AG20443 (cell line): ENCODE measurements at regions not wholly inside any gene's neighbourhood (a gene's known extent, or its start where the extent isn't known, plus 50 kb on each side); places are given as distances from the start of the nearest gene placed in this dataset.
"Not testable (repeated sequence)": the region's sequence is repeated elsewhere in the genome, so short reads cannot be mapped to it uniquely, and the experiment has no call there.

ENCODE experiments used
- DNase-seq: peaks from one replicate; pipeline ENCODE4 v3.0.0; 2012; ENCODE audit warnings: low spot score, mixed read lengths

- peak; percentile 16 for DNase-seq
Measured at GRCh38 chr13:50452756-50453155, 390.7 kb downstream of the DLEU7 start.

- peak; percentile 47 for DNase-seq
Measured at GRCh38 chr13:50453188-50453587, 390.3 kb downstream of the DLEU7 start.

- DNase-seq, result no peak
Measured at GRCh38 chr13:50456111-50456510, 387.4 kb downstream of the DLEU7 start.

- no peak for DNase-seq
Measured at GRCh38 chr13:50457415-50458393, 385.8 kb downstream of the DLEU7 start.

GRCh38 chr13:50459046-50459445, 384.4 kb downstream of the DLEU7 start:
- no peak for DNase-seq

- DNase-seq, result no peak
Measured at GRCh38 chr13:50459658-50460057, 383.8 kb downstream of the DLEU7 start.

GRCh38 chr13:50460358-50460757, 383.1 kb downstream of the DLEU7 start:
- no peak for DNase-seq

- no peak for DNase-seq
Measured at GRCh38 chr13:50461189-50461588, 382.3 kb downstream of the DLEU7 start.

GRCh38 chr13:50463719-50464118, 379.8 kb downstream of the DLEU7 start:
- no peak for DNase-seq

GRCh38 chr13:50464349-50465251, 378.9 kb downstream of the DLEU7 start:
- DNase-seq, result no peak

GRCh38 chr13:50466456-50466855, 377.0 kb downstream of the DLEU7 start:
- DNase-seq, result no peak

- DNase-seq, result no peak
Measured at GRCh38 chr13:50467156-50468110, 376.1 kb downstream of the DLEU7 start.

GRCh38 chr13:50468849-50469669, 374.4 kb downstream of the DLEU7 start:
- no peak for DNase-seq

- DNase-seq, result not testable (repeated sequence)
Measured at GRCh38 chr13:50473050-50473449, 370.4 kb downstream of the DLEU7 start.

- DNase-seq, result no peak
Measured at GRCh38 chr13:50474088-50474662, 369.3 kb downstream of the DLEU7 start.

- no peak for DNase-seq
Measured at GRCh38 chr13:50476577-50477285, 366.8 kb downstream of the DLEU7 start.

- no peak for DNase-seq
Measured at GRCh38 chr13:50481936-50482335, 361.6 kb downstream of the DLEU7 start.

GRCh38 chr13:50483416-50483815, 360.1 kb downstream of the DLEU7 start:
- no peak for DNase-seq

- no peak for DNase-seq
Measured at GRCh38 chr13:50484472-50485113, 358.9 kb downstream of the DLEU7 start.
